GM23338 (cell line): ENCODE measurements at regions not wholly inside any gene's neighbourhood (a gene's known extent, or its start where the extent isn't known, plus 50 kb on each side); places are given as distances from the start of the nearest gene placed in this dataset.

Experiments used
- ATAC-seq: fragments of 200-7000 bp; cut with Tn5 transposase; 3 replicates; pipeline ENCODE4 v1.9.1; 2020
- DNase-seq: peaks from one replicate; pipeline ENCODE4 v3.0.0-alpha.2; 2015; ENCODE audit warnings: low spot score
- H2AFZ ChIP-seq: fragments of 200-600 bp; sonication (generic); 2 replicates; pipeline ENCODE4 v1.8.0; 2016; ENCODE audit warnings: antibody characterized with exemption, mild to moderate bottlenecking, moderate library complexity
- H3F3A ChIP-seq: fragments of 200-600 bp; sonication (generic); replicated peaks from 2 replicates; pipeline ENCODE4 v1.8.0; 2017; ENCODE audit warnings: antibody characterized with exemption, mixed run types, low read depth
- H3K27ac ChIP-seq: fragments of 200-600 bp; sonication (generic); 2 replicates; pipeline ENCODE4 v1.6.1; 2016; ENCODE audit warnings: low read depth
- H3K27me3 ChIP-seq: fragments of 200-600 bp; sonication (generic); 2 replicates; pipeline ENCODE4 v1.8.0; 2016; ENCODE audit warnings: mild to moderate bottlenecking, mixed run types, moderate library complexity; ENCODE audit not compliant: insufficient read depth
- H3K36me3 ChIP-seq: fragments of 200-600 bp; sonication (generic); 2 replicates; pipeline ENCODE4 v1.8.0; 2016; ENCODE audit warnings: mild to moderate bottlenecking; ENCODE audit not compliant: insufficient read depth
- H3K4me1 ChIP-seq: fragments of 200-600 bp; sonication (generic); 2 replicates; pipeline ENCODE4 v1.8.0; 2016; ENCODE audit warnings: mild to moderate bottlenecking, moderate library complexity; ENCODE audit not compliant: insufficient read depth
- H3K4me2 ChIP-seq: fragments of 200-600 bp; sonication (generic); 2 replicates; pipeline ENCODE4 v1.7.1; 2017; ENCODE audit warnings: mixed run types
- H3K4me3 ChIP-seq: fragments of 200-600 bp; sonication (generic); 2 replicates; pipeline ENCODE4 v1.6.1; 2016; ENCODE audit warnings: mixed run types
- H3K79me2 ChIP-seq: fragments of 200-600 bp; sonication (generic); replicated peaks from 2 replicates; pipeline ENCODE4 v1.8.0; 2017; ENCODE audit warnings: mild to moderate bottlenecking; ENCODE audit not compliant: insufficient read depth
- H3K9me2 ChIP-seq: fragments of 200-600 bp; sonication (generic); 2 replicates; pipeline ENCODE4 v1.8.0; 2017; ENCODE audit not compliant: insufficient read depth
- H4K20me1 ChIP-seq: fragments of 200-600 bp; sonication (generic); replicated peaks from 2 replicates; pipeline ENCODE4 v1.8.0; 2017; ENCODE audit warnings: mild to moderate bottlenecking; ENCODE audit not compliant: insufficient read depth
- H3K27ac Mint-ChIP-seq: 2 replicates; pipeline ENCODE4 v1.8.0; 2020; ENCODE audit warnings: inconsistent platforms, mild to moderate bottlenecking, moderate library complexity, mixed read lengths
- H3K27me3 Mint-ChIP-seq: 3 replicates; pipeline ENCODE4 v1.8.0; 2022; ENCODE audit warnings: low read depth, mild to moderate bottlenecking, moderate library complexity, mixed read lengths, inconsistent platforms; ENCODE audit not compliant: insufficient read depth, poor library complexity
- H3K36me3 Mint-ChIP-seq: 3 replicates; pipeline ENCODE4 v1.8.0; 2021; ENCODE audit warnings: low read depth, mild to moderate bottlenecking, inconsistent platforms, moderate library complexity, mixed read lengths
- H3K4me1 Mint-ChIP-seq: 3 replicates; pipeline ENCODE4 v1.8.0; 2020; ENCODE audit warnings: mild to moderate bottlenecking, inconsistent platforms, mixed read lengths
- H3K4me3 Mint-ChIP-seq: 3 replicates; pipeline ENCODE4 v1.8.0; 2021; ENCODE audit warnings: moderate library complexity, mild to moderate bottlenecking, inconsistent platforms, mixed read lengths
- H3K9me3 Mint-ChIP-seq: 3 replicates; pipeline ENCODE4 v1.8.0; 2020; ENCODE audit warnings: moderate library complexity, mild to moderate bottlenecking, inconsistent platforms, mixed read lengths
- CREB1 ChIP-seq: fragments of 250-450 bp; sonication (Bioruptor Pico); IDR thresholded peaks from 2 replicates; pipeline ENCODE4 v1.5.0; 2020; ENCODE audit warnings: low read depth, mild to moderate bottlenecking, moderate library complexity
- ETS1 ChIP-seq: IDR thresholded peaks from 2 replicates; pipeline ENCODE4 v1.6.1; 2016; ENCODE audit warnings: antibody characterized with exemption
- JUNB ChIP-seq: IDR thresholded peaks from one replicate; pipeline ENCODE4 v1.6.1; 2016; ENCODE audit warnings: antibody characterized with exemption; ENCODE audit not compliant: unreplicated experiment
- NANOG ChIP-seq: IDR thresholded peaks from 2 replicates; pipeline ENCODE4 v1.6.1; 2016; ENCODE audit warnings: antibody characterized with exemption, borderline replicate concordance
- REST ChIP-seq: IDR thresholded peaks from one replicate; pipeline ENCODE4 v1.6.1; 2018; ENCODE audit warnings: antibody characterized with exemption; ENCODE audit not compliant: unreplicated experiment
- STAT1 ChIP-seq: IDR thresholded peaks from one replicate; pipeline ENCODE4 v1.6.1; 2016; ENCODE audit warnings: antibody characterized with exemption; ENCODE audit not compliant: unreplicated experiment
- ZNF114 ChIP-seq: fragments of 250-450 bp; sonication (Bioruptor Pico); IDR thresholded peaks from 2 replicates; pipeline ENCODE4 v1.5.0; 2020; ENCODE audit warnings: mild to moderate bottlenecking, moderate library complexity
- ZNF331 ChIP-seq: fragments of 250-450 bp; sonication (Bioruptor Pico); IDR thresholded peaks from 2 replicates; pipeline ENCODE4 v1.5.0; 2020; ENCODE audit warnings: low read depth, mild to moderate bottlenecking, moderate library complexity
- ZNF462 ChIP-seq: fragments of 250-450 bp; sonication (Bioruptor Pico); IDR thresholded peaks from 2 replicates; pipeline ENCODE4 v1.5.0; 2020; ENCODE audit warnings: mild to moderate bottlenecking, moderate library complexity

GRCh38 chr1:14303011-14303410 lies 295.5 kb upstream of the KAZN start:
- Mint-ChIP-seq H3K9me3 (no peaks in the 10 kb centered on the region), H3K27ac (no peak overlapping the region)
- DNase-seq: no peak

More at GRCh38 chr1:14303011-14303410, 295.5 kb upstream of the KAZN start:
- Histone ChIP-seq H3F3A (no peaks in the 10 kb centered on the region), H3K9me2 (peaks cover 16% of the 10 kb centered on the region), H3K79me2 (no peaks in the 10 kb centered on the region), H3K4me2 (no peak overlapping the region), H3K4me1 (no peaks in the 10 kb centered on the region), H3K27me3 (no peaks in the 10 kb centered on the region), H3K27ac (no peak overlapping the region), H3K4me3 (no peak overlapping the region), H2AFZ (no peak overlapping the region), H4K20me1 (no peaks in the 10 kb centered on the region), H3K36me3 (no peaks in the 10 kb centered on the region)
- H3K27me3 Mint-ChIP-seq: peaks cover 4% of the 10 kb centered on the region
- H3K4me3 Mint-ChIP-seq: no peak overlapping the region
- no peaks in the 10 kb centered on the region for H3K36me3 Mint-ChIP-seq
- H3K4me1 Mint-ChIP-seq: no peaks in the 10 kb centered on the region; the same call in 2 of the 3 replicates
- ATAC-seq: no peak
- no peak for TF ChIP-seq ETS1
- TF ChIP-seq REST: no peak
- TF ChIP-seq CREB1 (CRISPR knock-in tag): no peak
- TF ChIP-seq ZNF114: no peak
- TF ChIP-seq JUNB: no peak
- TF ChIP-seq NANOG: no peak
- TF ChIP-seq ZNF331 (CRISPR knock-in tag): no peak
- TF ChIP-seq STAT1: no peak
- TF ChIP-seq ZNF462: no peak
